Spleen (tissue), 7 donors: ENCODE measurements at regions not wholly inside any gene's neighbourhood (a gene's known extent, or its start where the extent isn't known, plus 50 kb on each side); places are given as distances from the start of the nearest gene placed in this dataset.

ENCODE experiments used
- POLR2AphosphoS5 ChIP-seq, 3 donors: sonication (generic); formaldehyde crosslinking; IDR thresholded peaks; one replicate each; pipeline ENCODE4 v1.5.1; 2017; ENCODE audit warnings: antibody characterized with exemption in 3 of 3
- TF ChIP-seq, protein P1 (sequence below), 11 experiments: fragments of 200-600 bp in 7 of 11; fragments of 450-650 bp in 4 of 11; sonication (generic) in 4 of 11; IDR thresholded peaks in 8 of 11; conservative IDR thresholded peaks in 3 of 11; 1 replicate in 7 of 11; 2 replicates in 4 of 11; pipeline versions ENCODE4 v1.4.0 to v1.8.0; 2016 to 2021; ENCODE audit warnings: antibody characterized with exemption in 11 of 11, inconsistent platforms in 4 of 11, mild to moderate bottlenecking in 1 of 11
- donor health status: DM: no; HTN: no; CAD: no; lungs with moderate emphysema.
- donor health status: DM: no; HTN: no; CAD: no.
- donor health status: DM: no; HTN: no; CAD: no.

DNA sequence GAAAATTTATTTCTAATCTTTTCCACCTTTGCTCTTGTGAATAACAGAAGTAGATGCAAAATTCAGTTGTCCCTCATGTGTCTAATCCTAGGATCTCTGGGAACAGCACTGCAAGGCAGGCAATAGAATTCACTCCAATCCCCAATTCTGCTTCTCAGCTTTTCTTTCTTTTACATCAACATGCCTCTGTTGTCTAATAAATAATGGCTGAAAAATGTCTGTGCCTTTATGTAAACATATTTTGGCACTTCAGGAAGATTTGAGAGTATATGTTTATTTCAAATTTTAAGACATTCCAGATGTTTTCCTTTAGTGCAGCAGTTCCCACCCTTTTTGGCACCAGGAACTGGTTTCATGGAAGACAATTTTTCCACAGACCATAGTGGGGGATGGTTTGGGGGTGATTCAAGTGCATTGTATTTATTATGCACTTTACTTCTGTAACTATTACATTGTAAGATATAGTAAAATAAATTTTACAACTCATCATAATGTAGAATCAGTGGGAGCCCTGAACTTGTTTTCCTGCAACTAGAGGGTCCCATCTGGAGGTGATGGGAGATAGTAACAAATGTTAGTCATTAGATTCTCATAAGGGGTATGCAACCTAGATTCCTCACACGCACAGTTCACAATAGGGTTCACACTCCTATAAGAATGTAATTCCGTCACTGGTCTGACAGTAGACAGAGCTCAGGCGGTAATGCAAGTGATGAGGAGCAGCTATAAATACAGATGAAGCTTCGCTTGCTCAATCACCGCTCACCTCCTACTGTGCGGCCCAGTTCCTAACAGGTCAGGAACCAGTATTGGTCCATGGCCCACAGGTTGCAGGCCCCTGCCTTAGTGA is 590.3 kb upstream of the CNTNAP5 start:
- TF ChIP-seq, protein P1, sequence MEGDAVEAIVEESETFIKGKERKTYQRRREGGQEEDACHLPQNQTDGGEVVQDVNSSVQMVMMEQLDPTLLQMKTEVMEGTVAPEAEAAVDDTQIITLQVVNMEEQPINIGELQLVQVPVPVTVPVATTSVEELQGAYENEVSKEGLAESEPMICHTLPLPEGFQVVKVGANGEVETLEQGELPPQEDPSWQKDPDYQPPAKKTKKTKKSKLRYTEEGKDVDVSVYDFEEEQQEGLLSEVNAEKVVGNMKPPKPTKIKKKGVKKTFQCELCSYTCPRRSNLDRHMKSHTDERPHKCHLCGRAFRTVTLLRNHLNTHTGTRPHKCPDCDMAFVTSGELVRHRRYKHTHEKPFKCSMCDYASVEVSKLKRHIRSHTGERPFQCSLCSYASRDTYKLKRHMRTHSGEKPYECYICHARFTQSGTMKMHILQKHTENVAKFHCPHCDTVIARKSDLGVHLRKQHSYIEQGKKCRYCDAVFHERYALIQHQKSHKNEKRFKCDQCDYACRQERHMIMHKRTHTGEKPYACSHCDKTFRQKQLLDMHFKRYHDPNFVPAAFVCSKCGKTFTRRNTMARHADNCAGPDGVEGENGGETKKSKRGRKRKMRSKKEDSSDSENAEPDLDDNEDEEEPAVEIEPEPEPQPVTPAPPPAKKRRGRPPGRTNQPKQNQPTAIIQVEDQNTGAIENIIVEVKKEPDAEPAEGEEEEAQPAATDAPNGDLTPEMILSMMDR (IDR thresholded peaks at IDR 0.05 in 8 of 11, conservative IDR thresholded peaks at IDR 0.05 in 3 of 11): no peak
- TF ChIP-seq POLR2AphosphoS5 (IDR thresholded peaks at IDR 0.05): no peak
